ENCODE measurements at regions not wholly inside any gene's neighbourhood (a gene's known extent, or its start where the extent isn't known, plus 50 kb on each side); places are given as distances from the start of the nearest gene placed in this dataset.
A peak's percentile ranks its signal among the peaks of the same experiment; 100 is the strongest.

- intact Hi-C loops (cut with DNase I) = no loop called here
- DNase-seq (ENCODE audit: low spot score) = no peak
Measured at GRCh38 chr17:77857306-77857555, 101.3 kb upstream of the TNRC6C start.

GRCh38 chr17:77857613-77858012 is 100.9 kb upstream of the TNRC6C start:
- intact Hi-C loops (cut with DNase I) = no loop called here
- peak; percentile 20 for DNase-seq (ENCODE audit: low spot score)

- intact Hi-C loops (cut with DNase I) = no loop called here
- DNase-seq (ENCODE audit: low spot score) = peak; percentile 12
Measured at GRCh38 chr17:77858291-77859034, 100.0 kb upstream of the TNRC6C start.

- intact Hi-C loops (cut with DNase I) = no loop called here
Measured at GRCh38 chr17:77859035-77859810, 99.3 kb upstream of the TNRC6C start.

GRCh38 chr17:77861133-77861695 is 97.3 kb upstream of the TNRC6C start:
- DNase-seq (ENCODE audit: low spot score) = no peak
- intact Hi-C loops (cut with DNase I) = no loop called here

More at GRCh38 chr17:77859035-77859810, 99.3 kb upstream of the TNRC6C start:
- peak; percentile 82 for DNase-seq (ENCODE audit: low spot score)

- DNase-seq (ENCODE audit: low spot score) = peak; percentile 51
Measured at GRCh38 chr17:77861981-77862645, 96.4 kb upstream of the TNRC6C start.

GRCh38 chr17:77862890-77863813 is 95.4 kb upstream of the TNRC6C start:
- intact Hi-C loops (cut with DNase I) = no loop called here
- peak; percentile 67 for DNase-seq (ENCODE audit: low spot score)

More at GRCh38 chr17:77861981-77862645, 96.4 kb upstream of the TNRC6C start:
- intact Hi-C loops (cut with DNase I) = no loop called here

- intact Hi-C loops (cut with DNase I) = loop anchor here in 1 of 2 donors (1.0 kb wide), 1 partner anchor 15 kb away; no protein-coding TSS in a partner anchor
- DNase-seq (ENCODE audit: low spot score) = peak; percentile 85
Measured at GRCh38 chr17:77863814-77864161, 94.7 kb upstream of the TNRC6C start.

GRCh38 chr17:77864234-77865111 is 94.0 kb upstream of the TNRC6C start:
- DNase-seq (ENCODE audit: low spot score) = peak; percentile 81
- intact Hi-C loops (cut with DNase I) = loop anchor here in 1 of 2 donors (1.0 kb wide), 1 partner anchor 14 kb away; no protein-coding TSS in a partner anchor

- intact Hi-C loops (cut with DNase I) = no loop called here
- peak; percentile 92 for DNase-seq (ENCODE audit: low spot score)
Measured at GRCh38 chr17:77865112-77865611, 93.3 kb upstream of the TNRC6C start.

- DNase-seq (ENCODE audit: low spot score) = peak; percentile 65
Measured at GRCh38 chr17:77865716-77866115, 92.8 kb upstream of the TNRC6C start.

GRCh38 chr17:77867308-77867781 is 91.2 kb upstream of the TNRC6C start:
- intact Hi-C loops (cut with DNase I) = no loop called here
- peak; percentile 70 for DNase-seq (ENCODE audit: low spot score)

More at GRCh38 chr17:77865716-77866115, 92.8 kb upstream of the TNRC6C start:
- intact Hi-C loops (cut with DNase I) = no loop called here

GRCh38 chr17:77867976-77868713 is 90.4 kb upstream of the TNRC6C start:
- intact Hi-C loops (cut with DNase I) = no loop called here
- DNase-seq (ENCODE audit: low spot score) = peak; percentile 75

GRCh38 chr17:77869041-77869599 is 89.4 kb upstream of the TNRC6C start:
- intact Hi-C loops (cut with DNase I) = no loop called here
- DNase-seq (ENCODE audit: low spot score) = peak; percentile 72

GRCh38 chr17:77869665-77870132 is 88.8 kb upstream of the TNRC6C start:
- peak; percentile 80 for DNase-seq (ENCODE audit: low spot score)
- intact Hi-C loops (cut with DNase I) = no loop called here

- intact Hi-C loops (cut with DNase I) = no loop called here
Measured at GRCh38 chr17:77872199-77872598, 86.3 kb upstream of the TNRC6C start.

More at GRCh38 chr17:77872199-77872598, 86.3 kb upstream of the TNRC6C start:
- no peak for DNase-seq (ENCODE audit: low spot score)
